ENCODE measurements at regions not wholly inside any gene's neighbourhood (a gene's known extent, or its start where the extent isn't known, plus 50 kb on each side); places are given as distances from the start of the nearest gene placed in this dataset.

GRCh38 chr15:61524086-61524485, 295.0 kb upstream of the RORA start:
- H3K4me3 ChIP-seq (ENCODE audit: low read depth, low read length), result no peak overlapping the region
- TF ChIP-seq, protein P1, sequence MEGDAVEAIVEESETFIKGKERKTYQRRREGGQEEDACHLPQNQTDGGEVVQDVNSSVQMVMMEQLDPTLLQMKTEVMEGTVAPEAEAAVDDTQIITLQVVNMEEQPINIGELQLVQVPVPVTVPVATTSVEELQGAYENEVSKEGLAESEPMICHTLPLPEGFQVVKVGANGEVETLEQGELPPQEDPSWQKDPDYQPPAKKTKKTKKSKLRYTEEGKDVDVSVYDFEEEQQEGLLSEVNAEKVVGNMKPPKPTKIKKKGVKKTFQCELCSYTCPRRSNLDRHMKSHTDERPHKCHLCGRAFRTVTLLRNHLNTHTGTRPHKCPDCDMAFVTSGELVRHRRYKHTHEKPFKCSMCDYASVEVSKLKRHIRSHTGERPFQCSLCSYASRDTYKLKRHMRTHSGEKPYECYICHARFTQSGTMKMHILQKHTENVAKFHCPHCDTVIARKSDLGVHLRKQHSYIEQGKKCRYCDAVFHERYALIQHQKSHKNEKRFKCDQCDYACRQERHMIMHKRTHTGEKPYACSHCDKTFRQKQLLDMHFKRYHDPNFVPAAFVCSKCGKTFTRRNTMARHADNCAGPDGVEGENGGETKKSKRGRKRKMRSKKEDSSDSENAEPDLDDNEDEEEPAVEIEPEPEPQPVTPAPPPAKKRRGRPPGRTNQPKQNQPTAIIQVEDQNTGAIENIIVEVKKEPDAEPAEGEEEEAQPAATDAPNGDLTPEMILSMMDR (conservative IDR thresholded peaks at IDR 0.05; ENCODE audit: low read depth, low read length), result no peak
- DNase-seq (ENCODE audit: low read depth), result no peak

DNA sequence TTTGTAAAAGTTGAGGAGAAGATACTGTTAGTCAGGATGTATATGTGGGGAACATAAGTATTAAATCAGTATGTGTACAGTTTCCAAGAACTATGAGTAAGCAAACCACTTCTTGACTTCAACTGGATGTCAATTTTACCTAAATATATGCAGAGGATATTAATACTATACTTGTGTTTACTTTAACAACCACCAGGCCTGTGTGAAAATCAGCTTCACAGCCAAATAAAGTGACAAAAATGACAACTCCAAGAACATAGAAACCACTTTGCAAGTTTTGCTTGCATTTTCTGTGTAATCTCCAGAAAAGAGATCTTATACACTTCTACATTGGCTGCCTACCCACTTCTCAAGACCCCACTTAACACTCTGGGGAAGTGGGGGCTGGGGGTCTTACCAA, 293.3 kb upstream of the RORA start:
- H3K4me3 ChIP-seq (ENCODE audit: low read depth, low read length), result no peak overlapping the region
- TF ChIP-seq, protein P1 (conservative IDR thresholded peaks at IDR 0.05; ENCODE audit: low read depth, low read length), result no peak
- DNase-seq (ENCODE audit: low read depth), result no peak

GRCh38 chr15:61521953-61522352, 292.9 kb upstream of the RORA start:
- TF ChIP-seq, protein P1 (conservative IDR thresholded peaks at IDR 0.05; ENCODE audit: low read depth, low read length), result no peak

DNA sequence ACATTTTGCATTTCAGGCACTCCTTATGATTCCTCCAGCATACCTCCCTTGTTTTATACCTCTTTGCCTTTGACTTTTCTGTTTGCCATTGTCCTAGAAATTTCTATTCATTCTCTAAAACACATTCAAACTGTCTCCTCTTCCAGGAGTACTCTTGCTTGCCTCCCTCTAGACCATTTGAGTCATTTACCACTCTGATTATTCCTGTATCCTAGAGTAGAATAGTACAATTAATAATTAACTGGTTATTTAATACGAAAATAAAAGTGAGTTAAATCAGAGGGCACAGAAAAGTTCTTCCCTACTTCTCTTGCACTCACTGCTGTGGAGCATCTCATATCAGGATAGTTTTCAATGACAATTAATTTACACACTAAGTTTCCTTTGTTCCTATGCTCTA, 290.2 kb upstream of the RORA start:
- TF ChIP-seq, protein P1 (conservative IDR thresholded peaks at IDR 0.05; ENCODE audit: low read depth, low read length), result no peak
- DNase-seq (ENCODE audit: low read depth), result no peak
- no peak overlapping the region for H3K4me3 ChIP-seq (ENCODE audit: low read depth, low read length)

More at GRCh38 chr15:61521953-61522352, 292.9 kb upstream of the RORA start:
- DNase-seq (ENCODE audit: low read depth), result no peak
- H3K4me3 ChIP-seq (ENCODE audit: low read depth, low read length), result no peak overlapping the region

DNA sequence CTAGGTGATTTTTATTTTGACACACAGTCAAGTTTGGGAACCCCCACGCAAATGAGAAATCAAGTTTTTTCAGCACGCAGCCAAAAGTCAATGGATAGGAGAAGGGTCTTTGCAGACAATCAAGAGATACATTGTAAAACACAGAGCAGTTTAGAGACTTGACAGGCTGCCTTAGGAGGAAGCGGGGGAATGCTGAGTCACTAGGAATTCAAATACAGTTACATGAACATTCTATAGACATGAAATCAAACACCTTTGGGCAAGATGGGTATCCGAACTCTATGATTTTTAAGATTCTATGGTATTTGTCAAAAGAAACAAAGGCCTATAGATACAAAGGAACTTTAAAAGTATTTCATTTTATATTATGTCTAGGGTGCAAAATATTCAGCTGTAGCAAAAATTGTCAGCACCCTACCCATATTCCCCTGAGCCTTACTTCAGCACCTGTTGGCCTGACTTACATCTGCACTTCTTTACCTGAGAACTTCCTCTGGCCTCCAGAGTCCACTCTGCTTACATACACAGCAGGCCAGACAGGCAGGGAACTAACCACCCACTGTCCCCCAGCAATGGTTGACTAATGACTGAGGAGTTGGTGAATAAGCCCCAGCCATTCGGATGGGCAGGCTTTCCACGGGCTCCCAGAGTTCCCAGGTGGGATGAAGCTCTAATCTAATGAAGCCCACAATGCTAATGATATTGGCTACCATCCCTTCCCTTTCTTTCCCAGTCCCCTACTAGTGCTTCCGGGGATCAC, 289.3 kb upstream of the RORA start:
- TF ChIP-seq, protein P1 (conservative IDR thresholded peaks at IDR 0.05; ENCODE audit: low read depth, low read length), result no peak
- H3K4me3 ChIP-seq (ENCODE audit: low read depth, low read length), result no peak overlapping the region
- peak; percentile 26 for DNase-seq (ENCODE audit: low read depth)

GRCh38 chr15:61517776-61518175, 288.7 kb upstream of the RORA start:
- H3K4me3 ChIP-seq (ENCODE audit: low read depth, low read length), result no peak overlapping the region
- no peak for DNase-seq (ENCODE audit: low read depth)
- TF ChIP-seq, protein P1 (conservative IDR thresholded peaks at IDR 0.05; ENCODE audit: low read depth, low read length), result no peak

- DNase-seq (ENCODE audit: low read depth), result no peak
- TF ChIP-seq, protein P1 (conservative IDR thresholded peaks at IDR 0.05; ENCODE audit: low read depth, low read length), result no peak
- no peak overlapping the region for H3K4me3 ChIP-seq (ENCODE audit: low read depth, low read length)
These were observed 288.2 kb upstream of the RORA start for GRCh38 chr15:61517335-61517734.

Measured in choroid plexus epithelial cell (primary cell).